SK-N-SH treated with all-trans-retinoic acid at 6 μM for 48 hours (cell line): ENCODE measurements at regions not wholly inside any gene's neighbourhood (a gene's known extent, or its start where the extent isn't known, plus 50 kb on each side); places are given as distances from the start of the nearest gene placed in this dataset.

Experiments
- ATAC-seq: fragments of 200-7000 bp; cut with Tn5 transposase; 3 replicates; pipeline ENCODE4 v1.9.1; 2020; ENCODE audit warnings: mild to moderate bottlenecking, moderate library complexity
- BACH2 ChIP-seq: fragments of 250-450 bp; sonication (Bioruptor Pico); IDR thresholded peaks from 2 replicates; pipeline ENCODE4 v1.9.0; 2021; ENCODE audit warnings: mild to moderate bottlenecking, borderline replicate concordance
- CSDC2 ChIP-seq: fragments of 250-450 bp; sonication (Bioruptor Pico); IDR thresholded peaks from 2 replicates; pipeline ENCODE4 v1.5.0; 2020; ENCODE audit warnings: mild to moderate bottlenecking, moderate library complexity
- ESRRG ChIP-seq: fragments of 250-450 bp; sonication (Bioruptor Pico); IDR thresholded peaks from 2 replicates; pipeline ENCODE4 v1.6.1; 2021; ENCODE audit warnings: mild to moderate bottlenecking
- GLIS3 ChIP-seq: fragments of 250-450 bp; sonication (Bioruptor Pico); IDR thresholded peaks from 2 replicates; pipeline ENCODE4 v1.5.0; 2020; ENCODE audit warnings: mild to moderate bottlenecking, moderate library complexity
- ISL1 ChIP-seq: fragments of 250-450 bp; sonication (Bioruptor Pico); IDR thresholded peaks from 2 replicates; pipeline ENCODE4 v2.1.2; 2022; ENCODE audit warnings: mild to moderate bottlenecking, moderate library complexity
- OSR1 ChIP-seq: fragments of 250-450 bp; sonication (Bioruptor Pico); IDR thresholded peaks from 2 replicates; pipeline ENCODE4 v1.8.0; 2022; ENCODE audit warnings: moderate library complexity, mild to moderate bottlenecking, inconsistent platforms
- PPARA ChIP-seq: fragments of 250-450 bp; sonication (Bioruptor Pico); IDR thresholded peaks from 2 replicates; pipeline ENCODE4 v1.5.0; 2020; ENCODE audit warnings: mild to moderate bottlenecking, borderline replicate concordance
- RARB ChIP-seq: fragments of 250-450 bp; sonication (Bioruptor Pico); IDR thresholded peaks from 2 replicates; pipeline ENCODE4 v1.8.0; 2021; ENCODE audit warnings: mild to moderate bottlenecking, moderate library complexity
- SNAI2 ChIP-seq: fragments of 250-450 bp; sonication (Bioruptor Pico); IDR thresholded peaks from 2 replicates; pipeline ENCODE4 v1.5.0; 2020; ENCODE audit warnings: mild to moderate bottlenecking, moderate library complexity
- TCF4 ChIP-seq: fragments of 250-450 bp; sonication (Bioruptor Pico); IDR thresholded peaks from 2 replicates; pipeline ENCODE4 v1.8.0; 2021; ENCODE audit warnings: mild to moderate bottlenecking, moderate library complexity, borderline replicate concordance
- TOX ChIP-seq: fragments of 250-450 bp; sonication (Bioruptor Pico); IDR thresholded peaks from 2 replicates; pipeline ENCODE4 v1.8.0; 2021; ENCODE audit warnings: mild to moderate bottlenecking, moderate library complexity, borderline replicate concordance
- ZC3H10 ChIP-seq: fragments of 250-450 bp; sonication (Bioruptor Pico); IDR thresholded peaks from 2 replicates; pipeline ENCODE4 v1.5.1; 2021; ENCODE audit warnings: mild to moderate bottlenecking, moderate library complexity
- ZFP3 ChIP-seq: fragments of 250-450 bp; sonication (Bioruptor Pico); IDR thresholded peaks from 2 replicates; pipeline ENCODE4 v1.5.0; 2020; ENCODE audit warnings: mild to moderate bottlenecking, moderate library complexity
- ZNF565 ChIP-seq: fragments of 450-650 bp; formaldehyde crosslinking; conservative IDR thresholded peaks from 2 replicates; pipeline ENCODE4 v1.5.0; 2020; ENCODE audit warnings: low read depth, mild to moderate bottlenecking, moderate library complexity
- ZNF70 ChIP-seq: fragments of 450-650 bp; formaldehyde crosslinking; IDR thresholded peaks from 2 replicates; pipeline ENCODE4 v1.5.0; 2020; ENCODE audit warnings: mild to moderate bottlenecking, moderate library complexity
- ZNF8 ChIP-seq: fragments of 450-650 bp; formaldehyde crosslinking; IDR thresholded peaks from 2 replicates; pipeline ENCODE4 v1.5.0; 2020; ENCODE audit warnings: mild to moderate bottlenecking, moderate library complexity
- TF ChIP-seq, protein P1 (sequence below): fragments of 250-450 bp; sonication (Bioruptor Pico); IDR thresholded peaks from 2 replicates; pipeline ENCODE4 v1.5.0; 2020; ENCODE audit warnings: mild to moderate bottlenecking, moderate library complexity
- TF ChIP-seq, protein P2 (sequence below): fragments of 250-450 bp; sonication (Bioruptor Pico); IDR thresholded peaks from 2 replicates; pipeline ENCODE4 v1.8.0; 2020; ENCODE audit warnings: mild to moderate bottlenecking, moderate library complexity, borderline replicate concordance
- TF ChIP-seq, protein P3 (sequence below): fragments of 250-450 bp; sonication (Bioruptor Pico); IDR thresholded peaks from 2 replicates; pipeline ENCODE4 v1.8.0; 2021; ENCODE audit warnings: low read depth, mild to moderate bottlenecking, moderate library complexity, borderline replicate concordance
- TF ChIP-seq, protein P4 (sequence below): fragments of 250-450 bp; sonication (Bioruptor Pico); IDR thresholded peaks from 2 replicates; pipeline ENCODE4 v1.5.1; 2020; ENCODE audit warnings: low read depth, mild to moderate bottlenecking, moderate library complexity

- TF ChIP-seq CSDC2 (CRISPR knock-in tag) (no peak), OSR1 (CRISPR knock-in tag) (no peak), ISL1 (CRISPR knock-in tag) (no peak), ZNF8 (CRISPR knock-in tag) (no peak), ZFP3 (CRISPR knock-in tag) (no peak), TOX (CRISPR knock-in tag) (no peak), PPARA (no peak), BACH2 (CRISPR knock-in tag) (no peak), ZNF565 (CRISPR knock-in tag) (no peak), SNAI2 (CRISPR knock-in tag) (no peak), ESRRG (CRISPR knock-in tag) (no peak), ZC3H10 (CRISPR knock-in tag) (no peak), RARB (no peak)
- TF ChIP-seq, protein P1, sequence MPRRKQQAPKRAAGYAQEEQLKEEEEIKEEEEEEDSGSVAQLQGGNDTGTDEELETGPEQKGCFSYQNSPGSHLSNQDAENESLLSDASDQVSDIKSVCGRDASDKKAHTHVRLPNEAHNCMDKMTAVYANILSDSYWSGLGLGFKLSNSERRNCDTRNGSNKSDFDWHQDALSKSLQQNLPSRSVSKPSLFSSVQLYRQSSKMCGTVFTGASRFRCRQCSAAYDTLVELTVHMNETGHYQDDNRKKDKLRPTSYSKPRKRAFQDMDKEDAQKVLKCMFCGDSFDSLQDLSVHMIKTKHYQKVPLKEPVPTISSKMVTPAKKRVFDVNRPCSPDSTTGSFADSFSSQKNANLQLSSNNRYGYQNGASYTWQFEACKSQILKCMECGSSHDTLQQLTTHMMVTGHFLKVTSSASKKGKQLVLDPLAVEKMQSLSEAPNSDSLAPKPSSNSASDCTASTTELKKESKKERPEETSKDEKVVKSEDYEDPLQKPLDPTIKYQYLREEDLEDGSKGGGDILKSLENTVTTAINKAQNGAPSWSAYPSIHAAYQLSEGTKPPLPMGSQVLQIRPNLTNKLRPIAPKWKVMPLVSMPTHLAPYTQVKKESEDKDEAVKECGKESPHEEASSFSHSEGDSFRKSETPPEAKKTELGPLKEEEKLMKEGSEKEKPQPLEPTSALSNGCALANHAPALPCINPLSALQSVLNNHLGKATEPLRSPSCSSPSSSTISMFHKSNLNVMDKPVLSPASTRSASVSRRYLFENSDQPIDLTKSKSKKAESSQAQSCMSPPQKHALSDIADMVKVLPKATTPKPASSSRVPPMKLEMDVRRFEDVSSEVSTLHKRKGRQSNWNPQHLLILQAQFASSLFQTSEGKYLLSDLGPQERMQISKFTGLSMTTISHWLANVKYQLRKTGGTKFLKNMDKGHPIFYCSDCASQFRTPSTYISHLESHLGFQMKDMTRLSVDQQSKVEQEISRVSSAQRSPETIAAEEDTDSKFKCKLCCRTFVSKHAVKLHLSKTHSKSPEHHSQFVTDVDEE: no peak
- TF ChIP-seq, protein P2, sequence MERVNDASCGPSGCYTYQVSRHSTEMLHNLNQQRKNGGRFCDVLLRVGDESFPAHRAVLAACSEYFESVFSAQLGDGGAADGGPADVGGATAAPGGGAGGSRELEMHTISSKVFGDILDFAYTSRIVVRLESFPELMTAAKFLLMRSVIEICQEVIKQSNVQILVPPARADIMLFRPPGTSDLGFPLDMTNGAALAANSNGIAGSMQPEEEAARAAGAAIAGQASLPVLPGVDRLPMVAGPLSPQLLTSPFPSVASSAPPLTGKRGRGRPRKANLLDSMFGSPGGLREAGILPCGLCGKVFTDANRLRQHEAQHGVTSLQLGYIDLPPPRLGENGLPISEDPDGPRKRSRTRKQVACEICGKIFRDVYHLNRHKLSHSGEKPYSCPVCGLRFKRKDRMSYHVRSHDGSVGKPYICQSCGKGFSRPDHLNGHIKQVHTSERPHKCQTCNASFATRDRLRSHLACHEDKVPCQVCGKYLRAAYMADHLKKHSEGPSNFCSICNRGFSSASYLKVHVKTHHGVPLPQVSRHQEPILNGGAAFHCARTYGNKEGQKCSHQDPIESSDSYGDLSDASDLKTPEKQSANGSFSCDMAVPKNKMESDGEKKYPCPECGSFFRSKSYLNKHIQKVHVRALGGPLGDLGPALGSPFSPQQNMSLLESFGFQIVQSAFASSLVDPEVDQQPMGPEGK (CRISPR knock-in tag): no peak
- TF ChIP-seq, protein P3, sequence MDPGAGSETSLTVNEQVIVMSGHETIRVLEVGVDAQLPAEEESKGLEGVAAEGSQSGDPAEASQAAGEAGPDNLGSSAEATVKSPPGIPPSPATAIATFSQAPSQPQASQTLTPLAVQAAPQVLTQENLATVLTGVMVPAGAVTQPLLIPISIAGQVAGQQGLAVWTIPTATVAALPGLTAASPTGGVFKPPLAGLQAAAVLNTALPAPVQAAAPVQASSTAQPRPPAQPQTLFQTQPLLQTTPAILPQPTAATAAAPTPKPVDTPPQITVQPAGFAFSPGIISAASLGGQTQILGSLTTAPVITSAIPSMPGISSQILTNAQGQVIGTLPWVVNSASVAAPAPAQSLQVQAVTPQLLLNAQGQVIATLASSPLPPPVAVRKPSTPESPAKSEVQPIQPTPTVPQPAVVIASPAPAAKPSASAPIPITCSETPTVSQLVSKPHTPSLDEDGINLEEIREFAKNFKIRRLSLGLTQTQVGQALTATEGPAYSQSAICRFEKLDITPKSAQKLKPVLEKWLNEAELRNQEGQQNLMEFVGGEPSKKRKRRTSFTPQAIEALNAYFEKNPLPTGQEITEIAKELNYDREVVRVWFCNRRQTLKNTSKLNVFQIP (CRISPR knock-in tag): no peak
Measured at GRCh38 chr6:44670146-44670545, 282.6 kb downstream of the CDC5L start.

DNA sequence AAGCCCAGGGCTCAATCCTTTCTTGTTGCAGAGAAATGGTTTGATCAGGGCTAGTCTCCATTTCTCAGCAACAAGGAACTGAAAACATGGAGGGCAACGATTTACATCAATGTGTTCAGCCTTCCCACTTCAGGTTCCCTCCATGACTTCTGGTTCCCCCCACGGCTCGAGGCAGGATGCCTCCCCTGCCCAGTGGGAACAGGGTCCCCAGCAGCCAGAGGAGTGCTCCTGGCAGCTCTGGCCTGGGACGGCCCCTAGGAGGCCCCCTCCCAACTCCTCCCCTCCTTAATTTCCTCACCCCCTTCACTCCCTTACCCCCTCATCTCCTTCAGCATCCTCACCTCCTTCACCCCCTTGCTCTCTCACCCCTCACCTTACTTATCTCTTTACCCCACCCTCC is 283.8 kb downstream of the CDC5L start:
- no peak for ATAC-seq
- TF ChIP-seq ZNF565 (CRISPR knock-in tag) (no peak), TOX (CRISPR knock-in tag) (no peak), BACH2 (CRISPR knock-in tag) (no peak), SNAI2 (CRISPR knock-in tag) (no peak)
- TF ChIP-seq, all 23 proteins: peak for 0

More at GRCh38 chr6:44670146-44670545, 282.6 kb downstream of the CDC5L start:
- ATAC-seq: no peak

DNA sequence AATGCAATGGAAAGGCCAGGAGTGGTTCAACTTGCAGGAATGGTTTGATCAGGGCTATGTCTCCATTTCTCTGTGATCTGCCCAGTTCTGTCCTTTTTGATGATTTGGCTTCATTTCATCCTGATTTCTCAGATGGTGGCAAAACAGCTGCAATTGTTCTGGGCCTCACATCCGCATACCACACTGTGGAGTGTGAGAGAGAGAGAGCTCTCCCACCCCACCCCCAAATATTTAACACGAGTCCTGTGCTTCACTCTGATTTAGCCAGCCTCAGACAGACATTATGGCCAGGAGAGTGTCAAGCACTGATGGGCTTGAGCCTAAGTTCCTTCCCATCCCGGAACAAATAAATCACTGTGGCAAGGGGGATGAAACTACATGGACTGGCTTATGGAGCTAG is 284.6 kb downstream of the CDC5L start:
- no peak for ATAC-seq
- TF ChIP-seq PPARA (no peak), ESRRG (CRISPR knock-in tag) (no peak), BACH2 (CRISPR knock-in tag) (no peak), ZC3H10 (CRISPR knock-in tag) (no peak), RARB (no peak), OSR1 (CRISPR knock-in tag) (no peak), ZFP3 (CRISPR knock-in tag) (no peak), GLIS3 (no peak), ISL1 (CRISPR knock-in tag) (no peak), ZNF70 (CRISPR knock-in tag) (no peak), TOX (CRISPR knock-in tag) (no peak), TCF4 (CRISPR knock-in tag) (no peak)
- TF ChIP-seq, protein P4, sequence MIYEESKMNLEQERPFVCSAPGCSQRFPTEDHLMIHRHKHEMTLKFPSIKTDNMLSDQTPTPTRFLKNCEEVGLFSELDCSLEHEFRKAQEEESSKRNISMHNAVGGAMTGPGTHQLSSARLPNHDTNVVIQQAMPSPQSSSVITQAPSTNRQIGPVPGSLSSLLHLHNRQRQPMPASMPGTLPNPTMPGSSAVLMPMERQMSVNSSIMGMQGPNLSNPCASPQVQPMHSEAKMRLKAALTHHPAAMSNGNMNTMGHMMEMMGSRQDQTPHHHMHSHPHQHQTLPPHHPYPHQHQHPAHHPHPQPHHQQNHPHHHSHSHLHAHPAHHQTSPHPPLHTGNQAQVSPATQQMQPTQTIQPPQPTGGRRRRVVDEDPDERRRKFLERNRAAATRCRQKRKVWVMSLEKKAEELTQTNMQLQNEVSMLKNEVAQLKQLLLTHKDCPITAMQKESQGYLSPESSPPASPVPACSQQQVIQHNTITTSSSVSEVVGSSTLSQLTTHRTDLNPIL (CRISPR knock-in tag): no peak
- TF ChIP-seq, protein P2 (CRISPR knock-in tag): no peak
